ENCODE measurements at regions not wholly inside any gene's neighbourhood (a gene's known extent, or its start where the extent isn't known, plus 50 kb on each side); places are given as distances from the start of the nearest gene placed in this dataset.

- TF ChIP-seq EZH2 (IDR thresholded peaks at IDR 0.05; ENCODE audit: low read length, missing control alignments), result no peak
- no peak for TF ChIP-seq CTCF (conservative IDR thresholded peaks at IDR 0.05 in 1 of 2, IDR thresholded peaks at IDR 0.05 in 1 of 2; ENCODE audit: low read depth in 1 of 2, low read length in 2 of 2)
These were observed 597.3 kb upstream of the CLINT1 start for GRCh38 chr5:158456241-158456640.
